Fibroblast of villous mesenchyme (primary cell): ENCODE measurements at regions not wholly inside any gene's neighbourhood (a gene's known extent, or its start where the extent isn't known, plus 50 kb on each side); places are given as distances from the start of the nearest gene placed in this dataset.

Experiments used
- DNase-seq: peaks from one replicate; pipeline ENCODE4 v3.0.0-alpha.2; 2010; ENCODE audit warnings: low read depth
- H3K4me3 ChIP-seq: 2 replicates; pipeline ENCODE4 v1.5.1; 2011; ENCODE audit warnings: low read depth, mild to moderate bottlenecking, low read length
- TF ChIP-seq, protein P1 (sequence below): IDR thresholded peaks from 2 replicates; pipeline ENCODE4 v1.5.1; 2012; ENCODE audit warnings: low read depth, mild to moderate bottlenecking, low read length; ENCODE audit not compliant: insufficient read depth

DNA sequence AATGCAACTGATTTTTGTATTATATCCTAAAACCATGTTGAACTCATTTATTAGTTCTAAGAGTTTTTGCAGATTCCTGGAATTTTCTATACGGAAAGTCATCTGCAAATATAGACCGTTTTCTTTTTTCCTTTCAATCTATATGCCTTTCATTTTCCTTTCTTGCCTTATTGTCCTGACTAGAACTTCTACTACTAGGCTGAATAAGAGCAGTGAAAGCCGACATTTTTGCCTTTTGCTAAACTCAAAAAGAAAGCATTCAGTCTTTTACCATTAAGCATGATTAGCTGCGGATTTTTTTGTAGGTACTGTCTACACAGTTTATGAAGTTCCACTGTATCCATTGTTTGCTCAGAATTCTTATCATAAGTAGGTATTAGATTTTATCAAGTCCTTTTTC, 328.4 kb downstream of the TEX29 start:
- TF ChIP-seq, protein P1, sequence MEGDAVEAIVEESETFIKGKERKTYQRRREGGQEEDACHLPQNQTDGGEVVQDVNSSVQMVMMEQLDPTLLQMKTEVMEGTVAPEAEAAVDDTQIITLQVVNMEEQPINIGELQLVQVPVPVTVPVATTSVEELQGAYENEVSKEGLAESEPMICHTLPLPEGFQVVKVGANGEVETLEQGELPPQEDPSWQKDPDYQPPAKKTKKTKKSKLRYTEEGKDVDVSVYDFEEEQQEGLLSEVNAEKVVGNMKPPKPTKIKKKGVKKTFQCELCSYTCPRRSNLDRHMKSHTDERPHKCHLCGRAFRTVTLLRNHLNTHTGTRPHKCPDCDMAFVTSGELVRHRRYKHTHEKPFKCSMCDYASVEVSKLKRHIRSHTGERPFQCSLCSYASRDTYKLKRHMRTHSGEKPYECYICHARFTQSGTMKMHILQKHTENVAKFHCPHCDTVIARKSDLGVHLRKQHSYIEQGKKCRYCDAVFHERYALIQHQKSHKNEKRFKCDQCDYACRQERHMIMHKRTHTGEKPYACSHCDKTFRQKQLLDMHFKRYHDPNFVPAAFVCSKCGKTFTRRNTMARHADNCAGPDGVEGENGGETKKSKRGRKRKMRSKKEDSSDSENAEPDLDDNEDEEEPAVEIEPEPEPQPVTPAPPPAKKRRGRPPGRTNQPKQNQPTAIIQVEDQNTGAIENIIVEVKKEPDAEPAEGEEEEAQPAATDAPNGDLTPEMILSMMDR = no peak
- DNase-seq = no peak
- no peak overlapping the region for H3K4me3 ChIP-seq

DNA sequence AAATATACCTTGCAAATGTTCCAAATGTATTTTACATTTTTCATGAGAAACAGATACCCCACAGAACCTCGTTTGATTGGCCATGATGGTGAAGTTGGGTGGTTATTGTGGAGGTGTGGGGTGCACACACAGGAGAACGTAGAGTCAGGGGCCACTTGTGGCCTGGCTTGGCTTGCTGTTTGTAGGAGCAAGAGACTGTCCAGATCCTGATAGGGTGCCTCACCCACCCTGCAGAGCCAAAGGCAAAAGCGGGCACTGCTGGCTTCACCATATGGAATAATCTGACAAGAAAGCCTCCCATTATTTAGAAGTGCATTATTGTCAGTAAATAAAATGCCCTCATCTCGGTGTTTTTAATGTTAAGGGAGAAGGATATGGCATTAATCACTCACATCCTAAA, 330.2 kb downstream of the TEX29 start:
- TF ChIP-seq, protein P1 = no peak
- no peak overlapping the region for H3K4me3 ChIP-seq
- no peak for DNase-seq

DNA sequence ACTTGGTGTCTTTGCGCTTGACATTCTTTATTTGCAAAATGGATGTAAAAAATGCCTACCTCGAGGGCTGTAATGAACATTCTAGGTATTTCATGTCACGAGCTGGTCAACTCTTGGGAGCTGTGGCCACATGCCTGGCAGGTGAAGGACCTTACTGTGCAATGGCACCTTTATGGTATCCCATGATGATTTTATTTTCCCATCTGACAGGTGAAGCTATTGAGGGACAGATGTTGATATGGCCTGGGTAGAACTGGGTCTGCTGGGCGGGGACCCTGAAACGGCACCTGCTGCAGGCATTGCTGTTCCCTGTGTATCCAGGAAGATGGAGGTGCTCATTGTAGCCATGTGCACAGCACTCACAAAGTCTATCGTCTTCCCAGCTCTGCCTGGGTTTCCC, 332.2 kb downstream of the TEX29 start:
- no peak for DNase-seq
- TF ChIP-seq, protein P1 = no peak
- no peak overlapping the region for H3K4me3 ChIP-seq

DNA sequence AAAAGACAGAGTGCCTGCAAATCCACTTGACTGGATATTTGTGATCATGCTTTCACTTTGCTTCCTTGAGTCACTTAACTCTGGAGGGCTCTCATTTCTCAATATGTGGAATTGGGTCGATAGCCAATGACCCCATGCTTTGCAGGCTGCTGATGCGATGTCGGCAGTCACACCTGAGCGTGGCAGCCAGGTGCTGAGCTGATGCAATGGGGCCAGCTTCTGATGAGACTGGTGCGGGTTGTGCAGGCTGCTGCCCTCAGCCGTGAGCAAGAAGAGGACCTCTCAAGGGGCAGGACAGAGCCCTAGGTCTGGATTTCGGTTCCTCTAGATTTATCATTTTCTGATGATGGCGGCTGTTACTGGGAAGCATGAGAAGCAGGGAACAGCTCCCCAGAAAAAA, 334.1 kb downstream of the TEX29 start:
- DNase-seq = no peak
- TF ChIP-seq, protein P1 = no peak
- no peak overlapping the region for H3K4me3 ChIP-seq

DNA sequence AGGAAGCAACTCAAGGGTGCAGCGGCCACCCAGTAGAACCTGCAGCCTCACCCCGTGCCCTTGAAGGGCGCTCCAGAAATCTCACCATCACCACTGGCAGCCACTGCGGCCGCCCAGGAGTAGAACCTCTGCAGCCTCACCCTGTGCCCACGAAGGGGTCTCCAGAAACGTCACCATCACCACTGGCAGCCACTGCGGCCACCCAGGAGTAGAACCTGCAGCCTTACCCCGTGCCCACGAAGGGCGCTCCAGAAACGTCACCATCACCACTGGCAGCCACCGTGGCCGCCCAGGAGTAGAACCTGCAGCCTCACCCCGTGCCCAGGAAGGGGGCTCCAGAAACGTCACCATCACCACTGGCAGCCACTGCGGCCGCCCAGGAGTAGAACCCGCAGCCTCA, 336.0 kb downstream of the TEX29 start:
- no peak for DNase-seq
- TF ChIP-seq, protein P1 = no peak
- H3K4me3 ChIP-seq = no peak overlapping the region

DNA sequence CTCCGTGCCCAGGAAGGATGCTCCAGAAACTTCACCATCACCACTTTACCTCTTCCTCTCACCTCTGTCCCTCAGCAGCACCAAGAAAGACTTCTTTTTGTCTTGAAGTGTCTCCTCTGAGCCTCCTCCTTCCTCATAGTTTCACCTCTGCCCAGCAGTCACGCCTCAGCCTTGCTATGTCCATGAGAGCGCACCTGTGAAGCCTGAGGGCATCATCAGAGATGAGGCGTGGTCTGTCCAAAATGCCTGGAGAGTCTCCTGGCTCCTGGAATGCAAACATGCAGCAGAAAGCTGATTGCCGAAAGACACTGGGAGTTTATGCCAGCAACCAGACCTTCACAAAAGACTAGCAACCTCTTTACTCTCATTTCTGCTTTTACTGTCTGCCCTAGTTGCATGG, 336.6 kb downstream of the TEX29 start:
- H3K4me3 ChIP-seq = no peak overlapping the region
- DNase-seq = no peak
- TF ChIP-seq, protein P1 = no peak
